ENCODE measurements at regions not wholly inside any gene's neighbourhood (a gene's known extent, or its start where the extent isn't known, plus 50 kb on each side); places are given as distances from the start of the nearest gene placed in this dataset.

GRCh38 chr6:19463250-19463649, 373.9 kb upstream of the ID4 start:
- no peak overlapping the region for H3K9ac ChIP-seq (ENCODE audit: low read depth, low read length)
- no peak overlapping the region for H3K27ac ChIP-seq (ENCODE audit: low read depth, low read length)
- H3K9me3 ChIP-seq (ENCODE audit: insufficient read depth, low read depth, low read length): no peaks in the 10 kb centered on the region
- WGBS: 98% methylated on average over 2 of the region's 2 CpGs
- H3K27me3 ChIP-seq (ENCODE audit: insufficient read depth, low read length): no peaks in the 10 kb centered on the region
- H3K4me3 ChIP-seq (ENCODE audit: low read length): no peak overlapping the region
- H3K4me1 ChIP-seq (ENCODE audit: insufficient read depth, low read length): no peaks in the 10 kb centered on the region
- H3K36me3 ChIP-seq (ENCODE audit: insufficient read depth, low read length): no peaks in the 10 kb centered on the region

GRCh38 chr6:19463925-19464324, 373.2 kb upstream of the ID4 start:
- Histone ChIP-seq H3K9ac (ENCODE audit: low read depth, low read length) (no peak overlapping the region), H3K4me1 (ENCODE audit: insufficient read depth, low read length) (no peaks in the 10 kb centered on the region), H3K36me3 (ENCODE audit: insufficient read depth, low read length) (no peaks in the 10 kb centered on the region), H3K27ac (ENCODE audit: low read depth, low read length) (no peak overlapping the region), H3K27me3 (ENCODE audit: insufficient read depth, low read length) (no peaks in the 10 kb centered on the region), H3K9me3 (ENCODE audit: insufficient read depth, low read depth, low read length) (no peaks in the 10 kb centered on the region), H3K4me3 (ENCODE audit: low read length) (no peak overlapping the region)
- 99% methylated on average over 5 of the region's 5 CpGs for WGBS

GRCh38 chr6:19465256-19465655, 371.9 kb upstream of the ID4 start:
- Histone ChIP-seq H3K9me3 (ENCODE audit: insufficient read depth, low read depth, low read length) (no peaks in the 10 kb centered on the region), H3K27me3 (ENCODE audit: insufficient read depth, low read length) (no peaks in the 10 kb centered on the region), H3K27ac (ENCODE audit: low read depth, low read length) (no peak overlapping the region), H3K4me3 (ENCODE audit: low read length) (no peak overlapping the region), H3K4me1 (ENCODE audit: insufficient read depth, low read length) (no peaks in the 10 kb centered on the region), H3K9ac (ENCODE audit: low read depth, low read length) (no peak overlapping the region), H3K36me3 (ENCODE audit: insufficient read depth, low read length) (no peaks in the 10 kb centered on the region)
- 94% methylated on average over 10 of the region's 10 CpGs for WGBS

- Histone ChIP-seq H3K27ac (ENCODE audit: low read depth, low read length) (no peak overlapping the region), H3K9ac (ENCODE audit: low read depth, low read length) (no peak overlapping the region), H3K4me3 (ENCODE audit: low read length) (no peak overlapping the region), H3K36me3 (ENCODE audit: insufficient read depth, low read length) (no peaks in the 10 kb centered on the region), H3K9me3 (ENCODE audit: insufficient read depth, low read depth, low read length) (no peaks in the 10 kb centered on the region), H3K4me1 (ENCODE audit: insufficient read depth, low read length) (no peaks in the 10 kb centered on the region), H3K27me3 (ENCODE audit: insufficient read depth, low read length) (no peaks in the 10 kb centered on the region)
- 89% methylated on average over 3 of the region's 3 CpGs for WGBS
Observed at GRCh38 chr6:19465760-19466159, 371.4 kb upstream of the ID4 start.

GRCh38 chr6:19470333-19470732, 366.8 kb upstream of the ID4 start:
- no peak overlapping the region for H3K27ac ChIP-seq (ENCODE audit: low read depth, low read length)
- no peaks in the 10 kb centered on the region for H3K36me3 ChIP-seq (ENCODE audit: insufficient read depth, low read length)
- H3K9me3 ChIP-seq (ENCODE audit: insufficient read depth, low read depth, low read length): no peaks in the 10 kb centered on the region
- H3K4me3 ChIP-seq (ENCODE audit: low read length): no peak overlapping the region
- H3K9ac ChIP-seq (ENCODE audit: low read depth, low read length): no peak overlapping the region
- no peaks in the 10 kb centered on the region for H3K27me3 ChIP-seq (ENCODE audit: insufficient read depth, low read length)
- 0 out of 2 replicates have a peak, but pooled peaks cover 4% of the 10 kb centered on the region for H3K4me1 ChIP-seq (ENCODE audit: insufficient read depth, low read length)
- WGBS: 81% methylated on average over 7 of the region's 7 CpGs

GRCh38 chr6:19472153-19472552, 365.0 kb upstream of the ID4 start:
- Histone ChIP-seq H3K27me3 (ENCODE audit: insufficient read depth, low read length) (no peaks in the 10 kb centered on the region), H3K4me3 (ENCODE audit: low read length) (no peak overlapping the region), H3K36me3 (ENCODE audit: insufficient read depth, low read length) (no peaks in the 10 kb centered on the region), H3K9ac (ENCODE audit: low read depth, low read length) (no peak overlapping the region), H3K4me1 (ENCODE audit: insufficient read depth, low read length) (0 out of 2 replicates have a peak, but pooled peaks cover 4% of the 10 kb centered on the region), H3K27ac (ENCODE audit: low read depth, low read length) (no peak overlapping the region), H3K9me3 (ENCODE audit: insufficient read depth, low read depth, low read length) (peaks cover 3% of the 10 kb centered on the region; the same call in 1 of the 2 replicates)
- 94% methylated on average over 4 of the region's 4 CpGs for WGBS

GRCh38 chr6:19472850-19473249, 364.3 kb upstream of the ID4 start:
- Histone ChIP-seq H3K27ac (ENCODE audit: low read depth, low read length) (no peak overlapping the region), H3K9ac (ENCODE audit: low read depth, low read length) (no peak overlapping the region), H3K36me3 (ENCODE audit: insufficient read depth, low read length) (no peaks in the 10 kb centered on the region), H3K27me3 (ENCODE audit: insufficient read depth, low read length) (no peaks in the 10 kb centered on the region), H3K4me1 (ENCODE audit: insufficient read depth, low read length) (0 out of 2 replicates have a peak, but pooled peaks cover 4% of the 10 kb centered on the region), H3K9me3 (ENCODE audit: insufficient read depth, low read depth, low read length) (peaks cover 7% of the 10 kb centered on the region; the same call in 1 of the 2 replicates), H3K4me3 (ENCODE audit: low read length) (no peak overlapping the region)
- 77% methylated on average over 4 of the region's 4 CpGs for WGBS

- 100% methylated on average over 1 of the region's 1 CpG for WGBS
Observed at GRCh38 chr6:19477563-19477962, 359.6 kb upstream of the ID4 start.

GRCh38 chr6:19478273-19478672, 358.9 kb upstream of the ID4 start:
- Histone ChIP-seq H3K4me3 (ENCODE audit: low read length) (no peak overlapping the region), H3K9ac (ENCODE audit: low read depth, low read length) (no peak overlapping the region), H3K4me1 (ENCODE audit: insufficient read depth, low read length) (no peaks in the 10 kb centered on the region), H3K27ac (ENCODE audit: low read depth, low read length) (no peak overlapping the region), H3K36me3 (ENCODE audit: insufficient read depth, low read length) (no peaks in the 10 kb centered on the region), H3K9me3 (ENCODE audit: insufficient read depth, low read depth, low read length) (peaks cover 7% of the 10 kb centered on the region; the same call in 1 of the 2 replicates), H3K27me3 (ENCODE audit: insufficient read depth, low read length) (no peaks in the 10 kb centered on the region)
- 98% methylated on average over 4 of the region's 4 CpGs for WGBS

More at GRCh38 chr6:19477563-19477962, 359.6 kb upstream of the ID4 start:
- Histone ChIP-seq H3K4me3 (ENCODE audit: low read length) (no peak overlapping the region), H3K27me3 (ENCODE audit: insufficient read depth, low read length) (no peaks in the 10 kb centered on the region), H3K9me3 (ENCODE audit: insufficient read depth, low read depth, low read length) (peaks cover 7% of the 10 kb centered on the region; the same call in 1 of the 2 replicates), H3K27ac (ENCODE audit: low read depth, low read length) (no peak overlapping the region), H3K36me3 (ENCODE audit: insufficient read depth, low read length) (no peaks in the 10 kb centered on the region), H3K4me1 (ENCODE audit: insufficient read depth, low read length) (no peaks in the 10 kb centered on the region), H3K9ac (ENCODE audit: low read depth, low read length) (no peak overlapping the region)

- Histone ChIP-seq H3K27ac (ENCODE audit: low read depth, low read length) (no peak overlapping the region), H3K27me3 (ENCODE audit: insufficient read depth, low read length) (no peaks in the 10 kb centered on the region), H3K36me3 (ENCODE audit: insufficient read depth, low read length) (no peaks in the 10 kb centered on the region), H3K4me3 (ENCODE audit: low read length) (no peak overlapping the region), H3K9me3 (ENCODE audit: insufficient read depth, low read depth, low read length) (peaks cover 7% of the 10 kb centered on the region; the same call in 1 of the 2 replicates), H3K4me1 (ENCODE audit: insufficient read depth, low read length) (no peaks in the 10 kb centered on the region), H3K9ac (ENCODE audit: low read depth, low read length) (no peak overlapping the region)
Observed at GRCh38 chr6:19478992-19479391, 358.2 kb upstream of the ID4 start.

GRCh38 chr6:19479551-19479950, 357.6 kb upstream of the ID4 start:
- Histone ChIP-seq H3K27me3 (ENCODE audit: insufficient read depth, low read length) (no peaks in the 10 kb centered on the region), H3K4me1 (ENCODE audit: insufficient read depth, low read length) (no peaks in the 10 kb centered on the region), H3K9me3 (ENCODE audit: insufficient read depth, low read depth, low read length) (peaks cover 7% of the 10 kb centered on the region; the same call in 1 of the 2 replicates), H3K4me3 (ENCODE audit: low read length) (no peak overlapping the region), H3K27ac (ENCODE audit: low read depth, low read length) (no peak overlapping the region), H3K36me3 (ENCODE audit: insufficient read depth, low read length) (no peaks in the 10 kb centered on the region), H3K9ac (ENCODE audit: low read depth, low read length) (no peak overlapping the region)

Data from HUES64 (cell line).